GM23338 (cell line): ENCODE measurements at regions not wholly inside any gene's neighbourhood (a gene's known extent, or its start where the extent isn't known, plus 50 kb on each side); places are given as distances from the start of the nearest gene placed in this dataset.

Source experiments
- ATAC-seq: fragments of 200-7000 bp; cut with Tn5 transposase; 3 replicates; pipeline ENCODE4 v1.9.1; 2020
- DNase-seq: peaks from one replicate; pipeline ENCODE4 v3.0.0-alpha.2; 2015; ENCODE audit warnings: low spot score
- H2AFZ ChIP-seq: fragments of 200-600 bp; sonication (generic); 2 replicates; pipeline ENCODE4 v1.8.0; 2016; ENCODE audit warnings: antibody characterized with exemption, mild to moderate bottlenecking, moderate library complexity
- H3F3A ChIP-seq: fragments of 200-600 bp; sonication (generic); replicated peaks from 2 replicates; pipeline ENCODE4 v1.8.0; 2017; ENCODE audit warnings: antibody characterized with exemption, mixed run types, low read depth
- H3K27ac ChIP-seq: fragments of 200-600 bp; sonication (generic); 2 replicates; pipeline ENCODE4 v1.6.1; 2016; ENCODE audit warnings: low read depth
- H3K27me3 ChIP-seq: fragments of 200-600 bp; sonication (generic); 2 replicates; pipeline ENCODE4 v1.8.0; 2016; ENCODE audit warnings: mild to moderate bottlenecking, mixed run types, moderate library complexity; ENCODE audit not compliant: insufficient read depth
- H3K36me3 ChIP-seq: fragments of 200-600 bp; sonication (generic); 2 replicates; pipeline ENCODE4 v1.8.0; 2016; ENCODE audit warnings: mild to moderate bottlenecking; ENCODE audit not compliant: insufficient read depth
- H3K4me1 ChIP-seq: fragments of 200-600 bp; sonication (generic); 2 replicates; pipeline ENCODE4 v1.8.0; 2016; ENCODE audit warnings: mild to moderate bottlenecking, moderate library complexity; ENCODE audit not compliant: insufficient read depth
- H3K4me2 ChIP-seq: fragments of 200-600 bp; sonication (generic); 2 replicates; pipeline ENCODE4 v1.7.1; 2017; ENCODE audit warnings: mixed run types
- H3K4me3 ChIP-seq: fragments of 200-600 bp; sonication (generic); 2 replicates; pipeline ENCODE4 v1.6.1; 2016; ENCODE audit warnings: mixed run types
- H3K79me2 ChIP-seq: fragments of 200-600 bp; sonication (generic); replicated peaks from 2 replicates; pipeline ENCODE4 v1.8.0; 2017; ENCODE audit warnings: mild to moderate bottlenecking; ENCODE audit not compliant: insufficient read depth
- H3K9me2 ChIP-seq: fragments of 200-600 bp; sonication (generic); 2 replicates; pipeline ENCODE4 v1.8.0; 2017; ENCODE audit not compliant: insufficient read depth
- H4K20me1 ChIP-seq: fragments of 200-600 bp; sonication (generic); replicated peaks from 2 replicates; pipeline ENCODE4 v1.8.0; 2017; ENCODE audit warnings: mild to moderate bottlenecking; ENCODE audit not compliant: insufficient read depth
- H3K27ac Mint-ChIP-seq: 2 replicates; pipeline ENCODE4 v1.8.0; 2020; ENCODE audit warnings: inconsistent platforms, mild to moderate bottlenecking, moderate library complexity, mixed read lengths
- H3K27me3 Mint-ChIP-seq: 3 replicates; pipeline ENCODE4 v1.8.0; 2022; ENCODE audit warnings: low read depth, mild to moderate bottlenecking, moderate library complexity, mixed read lengths, inconsistent platforms; ENCODE audit not compliant: insufficient read depth, poor library complexity
- H3K36me3 Mint-ChIP-seq: 3 replicates; pipeline ENCODE4 v1.8.0; 2021; ENCODE audit warnings: low read depth, mild to moderate bottlenecking, inconsistent platforms, moderate library complexity, mixed read lengths
- H3K4me1 Mint-ChIP-seq: 3 replicates; pipeline ENCODE4 v1.8.0; 2020; ENCODE audit warnings: mild to moderate bottlenecking, inconsistent platforms, mixed read lengths
- H3K4me3 Mint-ChIP-seq: 3 replicates; pipeline ENCODE4 v1.8.0; 2021; ENCODE audit warnings: moderate library complexity, mild to moderate bottlenecking, inconsistent platforms, mixed read lengths
- H3K9me3 Mint-ChIP-seq: 3 replicates; pipeline ENCODE4 v1.8.0; 2020; ENCODE audit warnings: moderate library complexity, mild to moderate bottlenecking, inconsistent platforms, mixed read lengths
- CREB1 ChIP-seq: fragments of 250-450 bp; sonication (Bioruptor Pico); IDR thresholded peaks from 2 replicates; pipeline ENCODE4 v1.5.0; 2020; ENCODE audit warnings: low read depth, mild to moderate bottlenecking, moderate library complexity
- CTCF ChIP-seq, 2 experiments: fragments of 200-600 bp in 1 of 2; sonication (generic) in 1 of 2; conservative IDR thresholded peaks; 2 replicates each; pipeline versions ENCODE4 v1.5.1 to v1.6.1; 2016 to 2017; ENCODE audit warnings: antibody characterized with exemption in 2 of 2, low read depth in 2 of 2, mild to moderate bottlenecking in 2 of 2, moderate library complexity in 1 of 2
- ETS1 ChIP-seq: IDR thresholded peaks from 2 replicates; pipeline ENCODE4 v1.6.1; 2016; ENCODE audit warnings: antibody characterized with exemption
- EZH2 ChIP-seq: fragments of 200-600 bp; sonication (generic); IDR thresholded peaks from one replicate; pipeline ENCODE4 v1.8.0; 2017; ENCODE audit warnings: antibody characterized with exemption, mild to moderate bottlenecking, low read depth; ENCODE audit not compliant: unreplicated experiment
- EZH2phosphoT487 ChIP-seq: fragments of 200-600 bp; sonication (generic); IDR thresholded peaks from one replicate; pipeline ENCODE4 v1.8.1; 2018; ENCODE audit warnings: antibody characterized with exemption; ENCODE audit not compliant: unreplicated experiment
- JUNB ChIP-seq: IDR thresholded peaks from one replicate; pipeline ENCODE4 v1.6.1; 2016; ENCODE audit warnings: antibody characterized with exemption; ENCODE audit not compliant: unreplicated experiment
- NANOG ChIP-seq: IDR thresholded peaks from 2 replicates; pipeline ENCODE4 v1.6.1; 2016; ENCODE audit warnings: antibody characterized with exemption, borderline replicate concordance
- POLR2AphosphoS5 ChIP-seq: IDR thresholded peaks from 2 replicates; pipeline ENCODE4 v1.6.1; 2016; ENCODE audit warnings: antibody characterized with exemption, low read depth
- REST ChIP-seq: IDR thresholded peaks from one replicate; pipeline ENCODE4 v1.6.1; 2018; ENCODE audit warnings: antibody characterized with exemption; ENCODE audit not compliant: unreplicated experiment
- STAT1 ChIP-seq: IDR thresholded peaks from one replicate; pipeline ENCODE4 v1.6.1; 2016; ENCODE audit warnings: antibody characterized with exemption; ENCODE audit not compliant: unreplicated experiment
- ZNF114 ChIP-seq: fragments of 250-450 bp; sonication (Bioruptor Pico); IDR thresholded peaks from 2 replicates; pipeline ENCODE4 v1.5.0; 2020; ENCODE audit warnings: mild to moderate bottlenecking, moderate library complexity
- ZNF331 ChIP-seq: fragments of 250-450 bp; sonication (Bioruptor Pico); IDR thresholded peaks from 2 replicates; pipeline ENCODE4 v1.5.0; 2020; ENCODE audit warnings: low read depth, mild to moderate bottlenecking, moderate library complexity

GRCh38 chr10:131574707-131575430, 263.3 kb upstream of the TCERG1L start (continued):
- no peak for TF ChIP-seq REST
- no peak for TF ChIP-seq CREB1
- TF ChIP-seq ZNF331 (CRISPR knock-in tag) = no peak
- no peak for TF ChIP-seq ETS1
- no peak for TF ChIP-seq EZH2
- no peak for TF ChIP-seq POLR2AphosphoS5

GRCh38 chr10:131575877-131576276, 264.4 kb upstream of the TCERG1L start:
- Histone ChIP-seq H3K4me1 (no peaks in the 10 kb centered on the region), H3K9me2 (no peaks in the 10 kb centered on the region), H3K36me3 (no peaks in the 10 kb centered on the region; the same call in 1 of the 2 replicates), H3K4me3 (no peak overlapping the region), H2AFZ (no peak overlapping the region), H3K4me2 (no peak overlapping the region), H3K79me2 (no peaks in the 10 kb centered on the region), H3K27me3 (no peaks in the 10 kb centered on the region), H3K27ac (no peak overlapping the region), H3F3A (no peaks in the 10 kb centered on the region), H4K20me1 (no peaks in the 10 kb centered on the region)
- Mint-ChIP-seq H3K27me3 (peaks cover 17% of the 10 kb centered on the region), H3K27ac (no peak overlapping the region), H3K4me1 (no peaks in the 10 kb centered on the region), H3K9me3 (peaks cover 84% of the 10 kb centered on the region), H3K4me3 (no peak overlapping the region), H3K36me3 (peaks cover 3% of the 10 kb centered on the region; the same call in 1 of the 3 replicates)
- DNase-seq (no peak), ATAC-seq (no peak)
- TF ChIP-seq JUNB (no peak), CTCF (conservative IDR thresholded peaks at IDR 0.05; ENCODE audit: low read depth in 2 of 2) (no peak), EZH2phosphoT487 (no peak), NANOG (no peak), CREB1 (no peak), ZNF114 (CRISPR knock-in tag) (no peak), STAT1 (no peak), POLR2AphosphoS5 (no peak), ZNF331 (CRISPR knock-in tag) (no peak), ETS1 (no peak)
